Liver (tissue), 7 donors: ENCODE measurements at regions not wholly inside any gene's neighbourhood (a gene's known extent, or its start where the extent isn't known, plus 50 kb on each side); places are given as distances from the start of the nearest gene placed in this dataset.

Experiments used
- DNase-seq: peaks from one replicate; pipeline ENCODE4 v3.0.0-alpha.2; 2017; ENCODE audit warnings: low spot score
- H3K27ac ChIP-seq, 2 donors: one replicate each; pipeline ENCODE4 v1.7.0; 2013; ENCODE audit warnings: inconsistent platforms in 2 of 2, low read length in 2 of 2, control low read depth in 1 of 2, low read depth in 1 of 2, mild to moderate bottlenecking in 1 of 2
- H3K27me3 ChIP-seq, 4 donors: one replicate each; pipeline versions ENCODE4 v1.6.1 to v1.7.0; 2013; ENCODE audit warnings: low read length in 3 of 4, inconsistent platforms in 1 of 4, mild to moderate bottlenecking in 1 of 4, moderate library complexity in 1 of 4; ENCODE audit not compliant: control insufficient read depth in 4 of 4, insufficient read depth in 4 of 4
- H3K36me3 ChIP-seq, 4 donors: one replicate each; pipeline versions ENCODE4 v1.6.1 to v1.7.0; 2013; ENCODE audit warnings: low read length in 3 of 4, mild to moderate bottlenecking in 3 of 4, low read depth in 1 of 4, moderate library complexity in 1 of 4; ENCODE audit not compliant: control insufficient read depth in 4 of 4, insufficient read depth in 3 of 4
- H3K4me1 ChIP-seq, 4 donors: one replicate each; pipeline versions ENCODE4 v1.6.1 to v1.7.0; 2013; ENCODE audit warnings: low read length in 3 of 4, mild to moderate bottlenecking in 3 of 4, moderate library complexity in 1 of 4; ENCODE audit not compliant: control insufficient read depth in 4 of 4, insufficient read depth in 4 of 4
- H3K4me3 ChIP-seq, 3 donors: one replicate each; pipeline versions ENCODE4 v1.6.1 to v1.7.0; 2013; ENCODE audit warnings: low read length in 3 of 3, control low read depth in 1 of 3, low read depth in 1 of 3, mild to moderate bottlenecking in 1 of 3
- H3K9ac ChIP-seq, 2 donors: one replicate each; pipeline ENCODE4 v1.7.0; 2013; ENCODE audit warnings: low read length in 2 of 2, mild to moderate bottlenecking in 2 of 2, moderate library complexity in 2 of 2, control low read depth in 1 of 2, low read depth in 1 of 2
- H3K9me3 ChIP-seq, 4 donors: one replicate each; pipeline versions ENCODE4 v1.6.1 to v1.7.0; 2013; ENCODE audit warnings: low read length in 3 of 4; ENCODE audit not compliant: control insufficient read depth in 4 of 4
- ATF3 ChIP-seq: IDR thresholded peaks from 2 replicates; pipeline ENCODE4 v1.6.1; 2016; ENCODE audit warnings: antibody characterized with exemption
- EGR1 ChIP-seq, 2 donors: IDR thresholded peaks; 2 replicates each; pipeline ENCODE4 v1.6.1; 2016 to 2018; ENCODE audit warnings: antibody characterized with exemption in 2 of 2, low read depth in 2 of 2
- FOXA1 ChIP-seq: IDR thresholded peaks from 2 replicates; pipeline ENCODE4 v1.6.1; 2016; ENCODE audit warnings: antibody characterized with exemption
- GABPA ChIP-seq, 2 donors: IDR thresholded peaks in 1 of 2; conservative IDR thresholded peaks in 1 of 2; 2 replicates each; pipeline ENCODE4 v1.6.1; 2016; ENCODE audit warnings: antibody characterized with exemption in 2 of 2, mild to moderate bottlenecking in 1 of 2, moderate library complexity in 1 of 2
- HNF4A ChIP-seq, 2 donors: conservative IDR thresholded peaks; 2 replicates each; pipeline ENCODE4 v1.6.1; 2016; ENCODE audit warnings: antibody characterized with exemption in 2 of 2, mild to moderate bottlenecking in 2 of 2
- MAX ChIP-seq: IDR thresholded peaks from 2 replicates; pipeline ENCODE4 v1.6.1; 2016; ENCODE audit warnings: antibody characterized with exemption
- NR2F2 ChIP-seq: IDR thresholded peaks from 2 replicates; pipeline ENCODE4 v1.6.1; 2016; ENCODE audit warnings: antibody characterized with exemption
- REST ChIP-seq: IDR thresholded peaks from 2 replicates; pipeline ENCODE4 v1.6.1; 2016; ENCODE audit warnings: antibody characterized with exemption, mild to moderate bottlenecking
- SP1 ChIP-seq: IDR thresholded peaks from 2 replicates; pipeline ENCODE4 v1.6.1; 2018; ENCODE audit warnings: antibody characterized with exemption, mild to moderate bottlenecking
- TAF1 ChIP-seq: conservative IDR thresholded peaks from 2 replicates; pipeline ENCODE4 v1.6.1; 2016; ENCODE audit warnings: antibody characterized with exemption, mild to moderate bottlenecking
- ZBTB33 ChIP-seq: IDR thresholded peaks from 2 replicates; pipeline ENCODE4 v1.6.1; 2016; ENCODE audit warnings: antibody characterized with exemption
- WGBS: extraction: QIAGEN DNeasy Blood & Tissue Kit; methylation state at CpG from one replicate; pipeline ENCODE4 v1.1.7; 2013; 5-methylcytosine and 5-hydroxymethylcytosine counted together
- donor health status: healthy.
- donor health status: healthy.
- donor health status: healthy.
- donor health status: healthy.

- Histone ChIP-seq H3K9ac (no peak overlapping the region), H3K27ac (no peak overlapping the region), H3K36me3 (no peaks in the 10 kb centered on the region), H3K4me1 (no peaks in the 10 kb centered on the region), H3K9me3 (no peaks in the 10 kb centered on the region), H3K27me3 (peaks cover 0 to 3% (median 0%) of the 10 kb centered on the region in 4 donors), H3K4me3 (no peak overlapping the region)
- WGBS, result 55% methylated on average over 7 of the region's 7 CpGs
- DNase-seq, result no peak
- TF ChIP-seq ATF3 (no peak), SP1 (no peak), GABPA (IDR thresholded peaks at IDR 0.05 in 1 of 2, conservative IDR thresholded peaks at IDR 0.05 in 1 of 2) (no peak), TAF1 (no peak), HNF4A (conservative IDR thresholded peaks at IDR 0.05) (no peak)
Observed at GRCh38 chr6:100105919-100106529, 112.0 kb upstream of the MCHR2 start.

- Histone ChIP-seq H3K4me1 (no peaks in the 10 kb centered on the region), H3K4me3 (no peak overlapping the region), H3K27ac (no peak overlapping the region), H3K36me3 (no peaks in the 10 kb centered on the region), H3K9me3 (no peaks in the 10 kb centered on the region), H3K27me3 (peaks cover 0 to 3% (median 0%) of the 10 kb centered on the region in 4 donors), H3K9ac (no peak overlapping the region)
- no peak for DNase-seq
- no peak for TF ChIP-seq EGR1 (IDR thresholded peaks at IDR 0.05; ENCODE audit: low read depth in 2 of 2)
- no peak for TF ChIP-seq HNF4A (conservative IDR thresholded peaks at IDR 0.05)
- TF ChIP-seq ATF3, result no peak
- TF ChIP-seq FOXA1, result no peak
- TF ChIP-seq ZBTB33, result no peak
- TF ChIP-seq MAX, result no peak
- no peak for TF ChIP-seq TAF1
- 76% methylated on average over 3 of the region's 3 CpGs for WGBS
Observed at GRCh38 chr6:100105138-100105537, 111.1 kb upstream of the MCHR2 start.

- Histone ChIP-seq H3K9me3 (no peaks in the 10 kb centered on the region), H3K4me3 (no peak overlapping the region), H3K4me1 (no peaks in the 10 kb centered on the region), H3K27ac (no peak overlapping the region), H3K36me3 (no peaks in the 10 kb centered on the region), H3K9ac (no peak overlapping the region), H3K27me3 (peaks cover 0 to 3% (median 0%) of the 10 kb centered on the region in 4 donors)
- WGBS, result 86% methylated on average over 2 of the region's 2 CpGs
- TF ChIP-seq ATF3 (no peak), NR2F2 (no peak), REST (no peak)
- no peak for DNase-seq
Observed at GRCh38 chr6:100103931-100104330, 109.9 kb upstream of the MCHR2 start.
